PC-3 (cell line): ENCODE measurements at regions not wholly inside any gene's neighbourhood (a gene's known extent, or its start where the extent isn't known, plus 50 kb on each side); places are given as distances from the start of the nearest gene placed in this dataset.
"Not testable (repeated sequence)": the region's sequence is repeated elsewhere in the genome, so short reads cannot be mapped to it uniquely, and the experiment has no call there.

ENCODE experiments used
- CTCF ChIP-seq: fragments of 300-600 bp; sonication (generic); conservative IDR thresholded peaks from 2 replicates; pipeline ENCODE4 v1.5.1; 2017; ENCODE audit warnings: antibody characterized with exemption, low read depth, mild to moderate bottlenecking, low read length
- EZH2phosphoT487 ChIP-seq: fragments of 300-600 bp; sonication (generic); IDR thresholded peaks from 2 replicates; pipeline ENCODE4 v1.6.1; 2018; ENCODE audit warnings: mild to moderate bottlenecking, antibody characterized with exemption, low read length, borderline replicate concordance

- TF ChIP-seq CTCF, EZH2phosphoT487: not testable (repeated sequence)
These were observed 948.7 kb upstream of the FOXG1 start for GRCh38 chr14:27817746-27818430.
